HG03039 (cell line): ENCODE measurements at regions not wholly inside any gene's neighbourhood (a gene's known extent, or its start where the extent isn't known, plus 50 kb on each side); places are given as distances from the start of the nearest gene placed in this dataset.

Source experiments
- ATAC-seq: cut with Tn5 transposase; IDR thresholded peaks from one replicate; pipeline ENCODE4 v1.9.1; 2021; ENCODE audit warnings: mild to moderate bottlenecking, moderate library complexity; ENCODE audit not compliant: unreplicated experiment

DNA sequence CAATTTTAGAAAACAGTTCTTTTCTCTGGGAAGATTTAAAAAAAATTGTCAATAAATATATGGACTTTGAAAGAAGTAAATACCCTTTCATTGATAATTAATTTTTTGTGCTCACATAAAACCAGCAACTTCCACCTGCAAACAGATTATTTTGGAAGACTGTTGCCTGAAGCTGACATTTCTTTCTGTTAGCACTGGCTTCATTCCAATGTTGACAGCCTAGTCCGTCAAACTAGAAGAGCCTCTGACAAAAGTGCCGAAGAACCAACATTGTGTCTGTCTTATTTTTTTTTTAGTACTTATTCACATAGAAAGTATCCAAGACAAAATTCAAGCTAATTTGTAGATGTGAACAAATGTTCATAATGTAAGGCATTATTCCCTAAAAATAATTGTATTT lies 108.6 kb upstream of the TMEM161B start:
- no peak for ATAC-seq

DNA sequence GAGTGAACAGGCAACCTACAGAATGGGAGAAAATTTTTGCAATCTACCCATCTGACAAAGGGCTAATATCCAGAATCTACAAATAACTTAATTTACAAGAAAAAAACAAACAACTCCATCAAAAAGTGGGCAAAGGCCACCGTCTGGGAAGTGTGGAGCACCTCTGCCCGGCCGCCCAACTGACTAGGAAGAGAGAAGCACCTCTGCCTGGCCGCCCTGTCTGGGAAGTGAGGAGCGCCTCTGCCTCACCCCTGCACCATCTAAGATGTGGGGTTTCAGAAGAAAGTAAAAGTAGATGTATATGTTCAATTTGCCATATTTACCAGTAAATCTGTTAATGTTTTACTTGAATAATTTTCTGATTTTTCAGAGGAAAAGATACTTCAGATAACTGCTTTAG lies 108.1 kb upstream of the TMEM161B start:
- no peak for ATAC-seq

DNA sequence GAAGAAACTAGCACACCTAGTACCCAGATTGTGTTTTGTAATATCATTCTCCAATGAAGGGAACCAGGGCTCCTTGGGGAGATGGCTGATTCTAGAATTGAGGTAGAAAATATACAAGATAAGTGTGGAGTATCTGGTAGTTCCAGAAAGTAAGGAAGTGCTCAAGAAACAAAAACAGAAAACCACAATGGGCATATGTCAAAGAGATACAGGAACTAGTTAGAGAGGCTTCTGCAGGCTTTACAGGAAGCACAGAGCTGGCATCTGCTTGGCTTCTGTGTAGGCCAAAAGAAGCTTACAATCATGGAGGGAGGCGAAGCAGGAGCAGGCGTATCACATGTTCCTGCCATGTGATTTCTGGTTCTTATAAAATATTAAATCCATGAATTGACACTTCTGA lies 105.7 kb upstream of the TMEM161B start:
- ATAC-seq: no peak

- ATAC-seq: no peak
Observed at GRCh38 chr5:88370824-88371223, 102.2 kb upstream of the TMEM161B start.

DNA sequence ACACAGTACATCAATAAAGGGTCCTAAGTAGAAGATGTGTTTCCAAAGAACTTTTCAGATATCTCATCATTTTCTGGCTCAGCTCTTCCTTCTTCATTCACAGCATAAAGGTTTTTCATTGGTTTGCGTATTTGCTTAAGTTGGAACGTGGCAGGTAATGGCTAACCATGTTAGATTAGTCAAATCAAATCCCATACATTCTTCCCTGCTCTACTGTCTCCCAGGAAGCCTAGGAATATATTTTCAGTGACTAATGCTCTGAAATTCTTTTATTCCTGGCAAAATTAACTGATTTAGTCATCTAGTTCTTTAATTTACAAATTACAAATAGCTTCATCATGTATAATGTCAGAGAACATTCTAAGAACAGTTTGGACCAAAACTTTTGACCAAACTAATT lies 99.6 kb upstream of the TMEM161B start:
- ATAC-seq: no peak

- ATAC-seq: no peak
Observed at GRCh38 chr5:88364991-88365390, 96.3 kb upstream of the TMEM161B start.

- ATAC-seq: no peak
Observed at GRCh38 chr5:88355490-88356050, 86.9 kb upstream of the TMEM161B start.

- no peak for ATAC-seq
Observed at GRCh38 chr5:88325868-88326267, 57.2 kb upstream of the TMEM161B start.

DNA sequence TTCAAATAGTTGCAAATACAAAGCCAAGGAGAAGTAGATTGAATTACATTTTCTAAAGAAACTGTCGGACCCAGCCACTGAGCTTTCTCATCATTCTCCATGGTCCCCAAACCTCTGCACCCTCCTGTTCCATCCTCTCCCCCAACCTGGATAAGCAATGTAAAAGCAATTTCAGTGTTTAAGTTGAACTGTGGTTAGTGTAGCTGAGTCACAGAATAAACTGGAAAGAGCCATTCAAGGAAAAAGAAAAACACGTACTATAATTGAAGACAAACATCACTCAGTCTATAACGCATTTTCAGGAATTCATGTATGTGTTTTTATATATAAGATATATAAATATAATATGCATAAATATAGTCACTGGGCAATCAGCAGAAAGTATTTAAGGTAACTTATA lies 54.1 kb upstream of the TMEM161B start:
- no peak for ATAC-seq
